IPS-20b (cell line): ENCODE measurements at regions not wholly inside any gene's neighbourhood (a gene's known extent, or its start where the extent isn't known, plus 50 kb on each side); places are given as distances from the start of the nearest gene placed in this dataset.

Source experiments
- H3K27ac ChIP-seq: one replicate; pipeline ENCODE4 v1.5.1; 2013; ENCODE audit warnings: low read length
- H3K27me3 ChIP-seq: 2 replicates; pipeline ENCODE4 v1.6.1; 2013; ENCODE audit warnings: mild to moderate bottlenecking, low read length, inconsistent platforms; ENCODE audit not compliant: insufficient read depth
- H3K36me3 ChIP-seq: 2 replicates; pipeline ENCODE4 v1.6.1; 2013; ENCODE audit warnings: low read depth, mild to moderate bottlenecking, inconsistent platforms, low read length, moderate library complexity; ENCODE audit not compliant: insufficient read depth
- H3K4me1 ChIP-seq: 2 replicates; pipeline ENCODE4 v1.6.1; 2013; ENCODE audit warnings: mild to moderate bottlenecking, control low read depth, inconsistent platforms, low read length, moderate library complexity; ENCODE audit not compliant: insufficient read depth
- H3K4me3 ChIP-seq: 2 replicates; pipeline ENCODE4 v1.5.1; 2013; ENCODE audit warnings: mild to moderate bottlenecking, low read length, inconsistent platforms
- H3K9ac ChIP-seq: 2 replicates; pipeline ENCODE4 v1.6.1; 2013; ENCODE audit warnings: low read depth, mild to moderate bottlenecking, inconsistent platforms, low read length, moderate library complexity
- H3K9me3 ChIP-seq: 2 replicates; pipeline ENCODE4 v1.6.1; 2013; ENCODE audit warnings: mild to moderate bottlenecking, low read depth, low read length, inconsistent platforms; ENCODE audit not compliant: insufficient read depth

DNA sequence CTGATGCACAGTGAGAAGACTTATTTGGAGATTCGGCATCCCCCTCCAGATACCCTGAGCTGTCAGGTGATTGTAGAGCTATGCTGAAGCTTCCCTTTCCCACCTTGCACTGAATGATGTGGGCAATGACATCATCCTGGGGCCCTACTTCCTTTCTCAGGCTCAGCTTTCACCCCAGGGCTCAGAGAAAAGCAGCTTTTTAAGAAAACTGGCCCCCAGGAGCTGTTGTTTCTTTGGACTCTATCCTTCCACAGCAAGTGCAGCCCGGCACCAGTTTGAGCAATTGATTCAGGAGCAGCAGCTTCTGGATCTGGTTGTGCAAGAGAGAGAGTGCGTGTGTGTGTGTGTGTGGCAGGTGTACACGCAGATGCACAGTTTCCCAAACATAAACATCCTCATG, 251.3 kb downstream of the ANAPC1 start:
- Histone ChIP-seq H3K4me1 (no peaks in the 10 kb centered on the region), H3K9ac (no peak overlapping the region), H3K36me3 (no peaks in the 10 kb centered on the region), H3K9me3 (peaks cover 7% of the 10 kb centered on the region), H3K27ac (no peak overlapping the region), H3K27me3 (no peaks in the 10 kb centered on the region), H3K4me3 (no peak overlapping the region)

DNA sequence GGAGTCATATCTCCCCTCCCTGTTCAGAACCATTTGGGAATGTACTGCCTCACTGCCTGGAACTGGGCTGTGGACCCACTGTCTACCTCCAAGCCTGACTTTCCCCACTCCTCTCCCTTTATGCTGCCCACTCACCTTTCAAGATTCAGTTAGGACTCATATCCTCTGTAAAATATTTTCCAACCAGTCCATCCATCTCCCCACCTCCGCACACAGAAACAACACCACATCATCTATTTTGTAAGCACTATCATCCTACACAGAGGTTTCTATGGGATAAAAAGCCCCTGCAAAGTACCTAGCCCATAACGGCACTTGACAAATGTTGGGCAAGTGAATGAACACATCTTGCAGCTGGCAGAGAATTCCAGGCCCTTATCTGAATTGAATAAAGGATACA, 250.8 kb downstream of the ANAPC1 start:
- Histone ChIP-seq H3K27ac (no peak overlapping the region), H3K9me3 (peaks cover 7% of the 10 kb centered on the region), H3K9ac (no peak overlapping the region), H3K4me3 (no peak overlapping the region), H3K27me3 (no peaks in the 10 kb centered on the region), H3K36me3 (no peaks in the 10 kb centered on the region), H3K4me1 (no peaks in the 10 kb centered on the region)

DNA sequence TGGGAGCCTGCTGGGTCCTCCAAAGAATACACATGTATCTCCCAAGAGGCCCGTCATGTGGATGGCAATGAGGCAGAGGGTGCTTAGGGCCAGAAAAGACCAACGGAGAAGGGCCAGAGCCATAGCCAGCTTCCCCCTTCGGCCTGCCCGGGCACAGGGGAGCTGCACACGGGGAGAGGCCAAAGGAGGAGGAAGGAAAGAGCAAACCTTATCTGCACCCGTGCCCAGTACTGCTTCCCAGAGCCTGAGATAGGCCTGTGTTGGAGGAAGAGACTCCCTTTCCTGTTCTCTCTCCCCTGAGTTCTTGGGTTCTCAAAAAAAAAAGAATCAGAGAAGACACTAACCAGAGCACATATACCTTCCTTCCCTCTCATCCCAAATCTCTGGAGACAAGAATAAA, 250.3 kb downstream of the ANAPC1 start:
- Histone ChIP-seq H3K27me3 (no peaks in the 10 kb centered on the region), H3K9ac (no peak overlapping the region)

DNA sequence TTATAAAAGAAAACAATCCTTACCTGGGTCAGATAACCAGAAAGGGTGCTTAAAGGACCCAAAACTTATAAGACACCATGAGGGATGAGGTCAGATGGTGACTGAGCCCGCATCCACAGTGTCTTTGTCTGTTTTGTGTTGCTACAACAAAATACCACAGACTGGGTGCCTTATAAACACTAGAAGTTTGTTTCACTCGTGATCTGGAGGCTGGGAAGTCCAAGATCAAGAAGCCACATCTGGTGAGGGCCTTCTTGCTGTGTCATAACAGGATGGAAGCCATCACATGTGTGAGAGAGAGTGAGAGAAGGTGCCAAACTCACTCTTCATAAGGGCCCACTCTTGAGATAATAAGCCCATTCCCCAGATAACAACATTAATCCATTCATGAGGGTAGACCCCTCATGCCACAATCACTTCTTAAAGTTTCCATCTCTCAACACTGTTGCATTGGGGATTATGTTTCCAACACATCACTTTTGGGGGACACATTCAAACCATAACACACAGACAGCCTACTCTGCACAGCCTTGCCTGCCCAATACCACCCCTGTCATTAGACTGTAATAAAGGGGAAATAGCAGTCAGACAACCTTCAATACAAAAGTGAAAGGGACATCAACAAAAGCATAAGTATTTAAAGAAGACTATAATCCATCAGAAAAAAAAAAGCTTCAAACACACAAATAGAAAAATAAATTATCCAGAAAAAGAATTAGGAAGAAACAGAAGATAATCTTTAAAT, 249.8 kb downstream of the ANAPC1 start:
- Histone ChIP-seq H3K27me3 (no peaks in the 10 kb centered on the region), H3K9ac (no peak overlapping the region), H3K9me3 (no peaks in the 10 kb centered on the region; the same call in 1 of the 2 replicates), H3K36me3 (no peaks in the 10 kb centered on the region), H3K4me1 (no peaks in the 10 kb centered on the region), H3K27ac (no peak overlapping the region), H3K4me3 (no peak overlapping the region)

More for the DNA sequence above, 250.3 kb downstream of the ANAPC1 start:
- Histone ChIP-seq H3K4me1 (no peaks in the 10 kb centered on the region), H3K36me3 (no peaks in the 10 kb centered on the region), H3K9me3 (peaks cover 5% of the 10 kb centered on the region), H3K4me3 (no peak overlapping the region), H3K27ac (no peak overlapping the region)

DNA sequence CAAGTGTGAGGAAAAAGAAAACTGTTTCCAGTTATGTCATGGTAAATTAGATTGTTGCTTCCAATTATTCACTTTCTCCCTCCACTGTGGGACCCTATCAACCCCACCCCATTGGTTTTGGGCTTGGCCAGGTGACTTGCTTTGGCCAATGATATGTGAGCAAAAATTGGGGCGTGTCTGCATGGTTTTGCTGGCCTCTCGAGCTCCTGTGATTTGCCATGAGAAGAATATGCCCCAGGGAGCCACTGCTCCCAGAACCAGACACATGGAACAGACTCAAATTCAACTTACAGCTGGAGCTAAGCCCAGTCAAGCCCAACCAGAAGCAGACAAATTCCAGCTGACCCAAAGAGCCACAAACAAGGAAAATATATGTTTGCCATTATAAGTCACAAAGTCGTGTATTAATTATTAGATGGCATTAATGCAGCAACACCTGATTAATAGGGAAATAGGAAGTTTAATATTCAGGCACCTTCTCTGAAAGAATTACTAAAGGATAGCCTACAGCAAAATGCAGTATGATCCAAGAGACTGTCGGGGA, 248.9 kb downstream of the ANAPC1 start:
- no peak overlapping the region for H3K27ac ChIP-seq
- H3K9ac ChIP-seq, result no peak overlapping the region
- H3K36me3 ChIP-seq, result no peaks in the 10 kb centered on the region
- H3K27me3 ChIP-seq, result no peaks in the 10 kb centered on the region
- H3K9me3 ChIP-seq, result no peaks in the 10 kb centered on the region
- no peak overlapping the region for H3K4me3 ChIP-seq
- H3K4me1 ChIP-seq, result no peaks in the 10 kb centered on the region

DNA sequence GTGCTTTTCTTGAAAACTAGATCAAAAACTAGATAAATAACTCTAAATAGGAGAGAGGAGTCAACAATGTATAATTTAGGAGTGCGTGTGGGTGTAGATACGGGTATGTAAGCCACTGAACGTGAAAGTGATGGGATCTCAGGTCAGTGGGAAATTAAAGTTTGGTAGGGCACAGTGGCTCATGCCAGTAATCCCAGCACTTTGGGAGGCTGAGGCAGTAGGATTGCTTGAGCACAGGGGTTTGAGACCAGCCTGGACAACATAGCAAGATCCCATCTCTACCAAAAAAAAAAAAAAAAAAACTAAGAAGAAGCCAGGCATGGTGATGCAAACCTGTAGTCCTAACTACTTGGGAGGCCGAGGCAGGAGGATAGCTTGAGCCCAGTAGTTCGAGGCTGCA, 247.1 kb downstream of the ANAPC1 start:
- no peak overlapping the region for H3K4me3 ChIP-seq
- H3K36me3 ChIP-seq, result no peaks in the 10 kb centered on the region
- H3K9me3 ChIP-seq, result no peaks in the 10 kb centered on the region
- H3K9ac ChIP-seq, result no peak overlapping the region
- no peaks in the 10 kb centered on the region for H3K27me3 ChIP-seq
- H3K27ac ChIP-seq, result no peak overlapping the region
- H3K4me1 ChIP-seq, result no peaks in the 10 kb centered on the region

DNA sequence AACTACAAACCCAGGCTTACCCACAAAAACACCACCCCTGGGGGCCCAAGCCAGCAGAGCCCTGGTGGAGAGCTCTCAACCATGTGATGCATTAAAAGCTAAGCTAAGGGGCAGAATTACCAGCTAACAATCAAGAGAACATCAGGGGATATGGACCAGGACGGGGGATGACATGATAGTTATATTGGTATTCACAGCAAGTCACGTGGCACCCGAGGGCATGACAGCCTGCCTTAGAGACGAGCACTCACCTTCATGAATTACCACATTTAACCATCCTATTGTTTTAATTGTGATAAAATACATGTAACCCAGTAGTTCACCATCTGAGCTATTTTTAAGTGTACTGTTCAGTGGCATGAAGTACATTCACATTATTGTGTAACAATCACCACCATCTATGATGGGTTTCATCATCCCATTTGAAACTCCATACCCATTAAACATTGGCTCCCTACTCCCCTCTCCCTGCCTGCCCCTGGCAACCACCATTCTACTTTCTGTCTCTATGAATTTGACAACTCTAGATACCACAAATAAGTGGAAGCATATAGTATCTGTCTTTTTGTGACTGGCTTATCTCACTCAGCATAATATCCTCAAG, 245.6 kb downstream of the ANAPC1 start:
- no peak overlapping the region for H3K9ac ChIP-seq
- H3K36me3 ChIP-seq, result no peaks in the 10 kb centered on the region
- H3K27me3 ChIP-seq, result no peaks in the 10 kb centered on the region
- no peak overlapping the region for H3K27ac ChIP-seq
- no peak overlapping the region for H3K4me3 ChIP-seq
- no peaks in the 10 kb centered on the region for H3K4me1 ChIP-seq
- no peaks in the 10 kb centered on the region for H3K9me3 ChIP-seq

DNA sequence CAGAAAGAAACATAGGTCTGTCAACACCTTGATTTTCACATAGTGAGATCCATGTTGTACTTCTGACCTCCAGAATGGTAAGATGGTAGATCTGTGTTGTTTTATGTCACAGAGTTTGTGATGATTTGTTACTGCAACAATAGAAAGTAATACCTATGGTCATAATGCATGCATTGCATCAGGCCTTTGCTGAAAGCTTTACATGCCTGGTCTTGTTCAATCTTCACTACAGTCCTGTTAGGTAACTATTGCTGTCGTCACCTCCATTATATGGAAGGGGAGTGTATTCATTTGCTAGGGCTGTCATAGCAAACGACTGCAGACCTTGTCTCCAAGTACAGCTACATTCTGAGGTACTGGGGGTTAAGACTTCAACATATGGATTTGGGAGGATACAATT, 243.5 kb downstream of the ANAPC1 start:
- no peaks in the 10 kb centered on the region for H3K4me1 ChIP-seq
- no peaks in the 10 kb centered on the region for H3K9me3 ChIP-seq
- no peak overlapping the region for H3K9ac ChIP-seq
- no peaks in the 10 kb centered on the region for H3K27me3 ChIP-seq
- no peak overlapping the region for H3K4me3 ChIP-seq
- no peak overlapping the region for H3K27ac ChIP-seq
- no peaks in the 10 kb centered on the region for H3K36me3 ChIP-seq

DNA sequence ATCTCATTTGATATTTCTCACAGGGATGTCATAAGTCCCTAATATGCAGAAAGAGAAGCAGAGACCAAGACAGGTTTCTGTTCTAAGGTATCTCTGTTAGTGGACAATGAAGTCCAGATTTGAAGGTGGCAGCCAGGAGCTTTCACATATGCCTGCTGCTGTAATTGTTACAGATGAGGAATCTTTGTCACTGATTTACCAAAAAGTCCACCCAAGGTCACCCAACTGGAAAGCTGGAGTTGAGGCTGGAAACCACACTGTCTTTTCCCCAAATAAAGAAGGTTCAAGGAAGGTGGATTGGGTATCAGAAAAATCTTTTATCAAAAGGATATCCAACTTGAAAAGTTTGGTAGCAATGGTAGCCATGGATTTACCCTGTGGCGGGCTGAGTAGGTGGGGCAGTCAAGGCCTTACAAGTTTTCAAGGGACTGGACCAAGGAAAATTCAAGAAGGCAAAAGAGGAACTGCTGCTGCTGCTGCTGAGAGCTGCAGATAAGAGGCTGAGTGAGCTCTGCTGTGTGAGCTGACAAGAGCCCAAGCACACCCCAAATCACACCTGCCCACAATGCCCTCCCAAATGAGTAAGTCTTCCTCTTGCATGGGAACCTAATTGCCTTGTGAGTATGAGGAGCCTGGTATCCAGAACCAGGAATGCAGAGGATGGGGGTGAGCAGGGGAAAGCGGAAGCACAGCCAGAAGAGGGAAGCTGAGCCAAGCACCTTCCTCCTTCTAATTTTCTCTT, 241.2 kb downstream of the ANAPC1 start:
- no peak overlapping the region for H3K9ac ChIP-seq
- no peaks in the 10 kb centered on the region; the same call in 1 of the 2 replicates for H3K9me3 ChIP-seq
- H3K27ac ChIP-seq, result no peak overlapping the region
- no peaks in the 10 kb centered on the region for H3K27me3 ChIP-seq
- no peaks in the 10 kb centered on the region for H3K4me1 ChIP-seq
- no peak overlapping the region for H3K4me3 ChIP-seq
- H3K36me3 ChIP-seq, result no peaks in the 10 kb centered on the region

DNA sequence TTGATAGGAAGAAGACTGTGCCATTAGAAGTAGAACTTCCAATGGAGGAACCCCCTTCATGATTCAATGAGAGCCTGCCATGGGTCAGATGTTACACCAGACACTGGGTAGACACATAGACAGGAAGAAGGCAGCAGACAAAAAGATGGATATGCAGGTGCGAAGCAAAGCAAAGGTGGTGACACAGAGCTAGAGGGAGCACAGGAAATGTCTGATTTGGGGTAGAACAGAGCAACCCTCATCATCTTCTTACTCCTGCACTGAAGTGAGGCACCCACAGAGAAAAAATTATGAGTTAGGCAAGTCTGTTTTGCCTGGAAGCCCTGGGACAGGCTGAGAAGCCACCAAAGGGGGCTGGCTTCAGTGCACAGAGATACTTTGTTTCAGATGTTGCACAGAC, 240.2 kb downstream of the ANAPC1 start:
- Histone ChIP-seq H3K36me3 (no peaks in the 10 kb centered on the region), H3K9ac (no peak overlapping the region), H3K27me3 (no peaks in the 10 kb centered on the region)

DNA sequence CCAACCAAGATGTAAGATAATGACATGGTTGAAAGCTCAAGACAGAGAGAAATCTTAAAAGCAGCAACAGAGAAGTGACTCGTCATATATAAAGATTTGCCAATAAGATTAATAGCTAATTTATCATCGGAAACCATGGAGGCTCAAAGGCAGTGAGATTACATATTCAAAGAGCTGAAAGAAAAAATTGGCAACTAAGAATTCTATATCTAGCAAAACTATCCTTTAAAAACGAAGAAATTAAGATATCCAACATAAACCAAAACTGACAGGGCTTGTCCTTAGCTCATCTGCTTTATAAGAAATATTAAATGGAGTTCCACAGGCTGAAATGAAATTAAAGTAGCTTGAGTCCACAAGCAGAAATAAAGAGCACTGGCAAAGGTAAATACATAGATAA, 236.6 kb downstream of the ANAPC1 start:
- H3K27me3 ChIP-seq, result no peaks in the 10 kb centered on the region
- no peaks in the 10 kb centered on the region for H3K36me3 ChIP-seq
- no peaks in the 10 kb centered on the region for H3K4me1 ChIP-seq
- no peaks in the 10 kb centered on the region; the same call in 1 of the 2 replicates for H3K9me3 ChIP-seq
- H3K27ac ChIP-seq, result no peak overlapping the region
- H3K4me3 ChIP-seq, result no peak overlapping the region
- no peak overlapping the region for H3K9ac ChIP-seq

More for the DNA sequence above, 240.2 kb downstream of the ANAPC1 start:
- H3K4me3 ChIP-seq, result no peak overlapping the region
- H3K27ac ChIP-seq, result no peak overlapping the region
- no peaks in the 10 kb centered on the region; the same call in 1 of the 2 replicates for H3K9me3 ChIP-seq
- H3K4me1 ChIP-seq, result no peaks in the 10 kb centered on the region
